A549 (cell line): ENCODE measurements at regions not wholly inside any gene's neighbourhood (a gene's known extent, or its start where the extent isn't known, plus 50 kb on each side); places are given as distances from the start of the nearest gene placed in this dataset.

Source experiments
- ESRRA ChIP-seq: fragments of 150-350 bp; IDR thresholded peaks from 2 replicates; pipeline ENCODE4 v1.6.1; 2014; ENCODE audit warnings: mild to moderate bottlenecking, low read length, borderline replicate concordance
- POLR2A ChIP-seq: IDR thresholded peaks from 2 replicates; pipeline ENCODE4 v1.6.1; 2012; ENCODE audit warnings: mild to moderate bottlenecking, low read length
- TF ChIP-seq, protein P1 (sequence below): fragments of >200 bp; sonication (Bioruptor Twin); formaldehyde crosslinking; IDR thresholded peaks from 3 replicates; pipeline ENCODE4 v1.5.1; 2016

DNA sequence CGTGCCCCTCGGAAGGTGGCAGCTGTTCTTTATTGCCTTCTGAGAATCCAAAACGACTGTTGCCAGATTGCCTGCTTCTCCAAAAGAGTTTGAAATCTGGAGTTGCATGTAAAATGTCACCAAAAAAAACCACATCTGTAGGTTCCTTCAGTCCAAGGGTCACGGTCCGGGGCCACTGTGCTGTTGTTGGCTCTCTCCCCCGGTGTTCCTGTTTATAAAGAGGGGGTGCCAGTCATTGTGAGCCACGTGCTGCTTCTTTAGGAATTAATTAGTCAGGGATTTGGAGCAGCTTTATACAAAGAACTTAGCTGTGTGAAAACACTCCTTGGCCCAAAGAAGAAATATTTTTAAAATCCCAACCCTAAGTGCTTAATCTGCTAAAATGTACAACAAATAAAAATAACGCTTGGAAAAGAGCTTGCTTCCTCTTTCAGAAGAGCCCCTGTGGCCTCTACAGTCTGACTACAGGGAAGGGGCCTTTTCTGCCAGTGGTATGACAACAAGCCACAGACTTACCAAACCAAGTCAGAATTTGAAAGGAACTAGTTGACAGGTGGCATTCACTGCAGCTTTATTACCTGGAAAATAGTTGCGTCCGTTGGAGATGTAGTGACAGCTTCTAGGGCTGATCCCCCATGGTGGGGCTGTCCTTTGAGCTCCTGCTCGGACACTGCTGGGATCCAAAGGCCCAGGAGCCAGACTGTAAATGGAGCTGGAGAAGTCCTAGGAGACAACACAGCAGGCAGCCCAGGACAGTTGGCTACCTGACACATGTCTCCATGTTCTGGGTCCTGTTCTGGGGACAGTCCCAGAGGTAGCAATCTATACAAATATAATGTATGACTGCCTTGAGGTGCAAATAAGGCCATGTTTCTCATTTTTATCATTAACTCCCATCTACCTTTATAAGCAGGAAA is 84.5 kb upstream of the SLC1A4 start:
- TF ChIP-seq POLR2A (no peak), ESRRA (no peak)
- TF ChIP-seq, protein P1, sequence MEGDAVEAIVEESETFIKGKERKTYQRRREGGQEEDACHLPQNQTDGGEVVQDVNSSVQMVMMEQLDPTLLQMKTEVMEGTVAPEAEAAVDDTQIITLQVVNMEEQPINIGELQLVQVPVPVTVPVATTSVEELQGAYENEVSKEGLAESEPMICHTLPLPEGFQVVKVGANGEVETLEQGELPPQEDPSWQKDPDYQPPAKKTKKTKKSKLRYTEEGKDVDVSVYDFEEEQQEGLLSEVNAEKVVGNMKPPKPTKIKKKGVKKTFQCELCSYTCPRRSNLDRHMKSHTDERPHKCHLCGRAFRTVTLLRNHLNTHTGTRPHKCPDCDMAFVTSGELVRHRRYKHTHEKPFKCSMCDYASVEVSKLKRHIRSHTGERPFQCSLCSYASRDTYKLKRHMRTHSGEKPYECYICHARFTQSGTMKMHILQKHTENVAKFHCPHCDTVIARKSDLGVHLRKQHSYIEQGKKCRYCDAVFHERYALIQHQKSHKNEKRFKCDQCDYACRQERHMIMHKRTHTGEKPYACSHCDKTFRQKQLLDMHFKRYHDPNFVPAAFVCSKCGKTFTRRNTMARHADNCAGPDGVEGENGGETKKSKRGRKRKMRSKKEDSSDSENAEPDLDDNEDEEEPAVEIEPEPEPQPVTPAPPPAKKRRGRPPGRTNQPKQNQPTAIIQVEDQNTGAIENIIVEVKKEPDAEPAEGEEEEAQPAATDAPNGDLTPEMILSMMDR = no peak
